ENCODE measurements at regions not wholly inside any gene's neighbourhood (a gene's known extent, or its start where the extent isn't known, plus 50 kb on each side); places are given as distances from the start of the nearest gene placed in this dataset.

DNA sequence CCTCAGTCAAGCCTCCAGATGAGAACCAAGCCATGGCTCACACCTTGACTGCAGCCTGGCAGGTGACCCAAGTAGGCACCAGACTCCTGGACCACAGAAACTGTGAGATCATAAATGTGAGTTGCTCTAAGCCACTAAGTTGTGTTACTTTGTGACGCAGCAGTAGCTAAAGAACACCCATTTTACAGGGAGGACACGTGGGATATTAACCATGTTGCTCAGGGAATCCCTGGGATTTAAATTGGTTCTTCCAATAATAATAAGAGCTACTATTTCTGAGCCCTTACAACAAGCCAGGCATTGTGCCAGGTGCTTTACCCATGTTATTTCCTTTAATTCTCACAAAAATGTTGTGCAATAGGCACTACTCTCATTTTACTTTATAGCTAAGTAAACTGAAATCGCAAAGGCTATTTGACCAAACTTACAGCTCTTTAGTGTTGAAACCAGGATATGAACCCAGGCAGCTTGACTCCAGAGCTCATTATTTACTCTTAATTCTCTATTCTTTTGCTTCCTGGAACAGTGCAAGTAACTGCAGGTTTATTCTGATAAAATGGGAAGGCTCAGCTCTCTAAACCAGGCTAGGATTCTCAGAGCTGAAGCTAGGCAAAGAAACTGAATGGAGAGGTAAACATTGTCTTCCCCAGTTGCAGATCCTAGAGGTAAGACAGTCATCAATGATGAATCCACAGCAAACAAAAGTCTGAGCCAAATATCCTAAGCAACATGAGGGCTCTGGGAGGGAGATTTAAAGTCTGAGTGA is 294.4 kb downstream of the KBTBD8 start:
- Mint-ChIP-seq H3K27me3 (ENCODE audit: unreplicated experiment) (no peaks in the 10 kb centered on the region), H3K4me3 (ENCODE audit: unreplicated experiment) (no peak overlapping the region), H3K27ac (ENCODE audit: unreplicated experiment) (no peak overlapping the region), H3K36me3 (ENCODE audit: unreplicated experiment) (no peaks in the 10 kb centered on the region), H3K9me3 (ENCODE audit: unreplicated experiment) (no peaks in the 10 kb centered on the region), H3K4me1 (ENCODE audit: low read depth, unreplicated experiment) (peaks cover 4% of the 10 kb centered on the region)
- TF ChIP-seq, protein P1, sequence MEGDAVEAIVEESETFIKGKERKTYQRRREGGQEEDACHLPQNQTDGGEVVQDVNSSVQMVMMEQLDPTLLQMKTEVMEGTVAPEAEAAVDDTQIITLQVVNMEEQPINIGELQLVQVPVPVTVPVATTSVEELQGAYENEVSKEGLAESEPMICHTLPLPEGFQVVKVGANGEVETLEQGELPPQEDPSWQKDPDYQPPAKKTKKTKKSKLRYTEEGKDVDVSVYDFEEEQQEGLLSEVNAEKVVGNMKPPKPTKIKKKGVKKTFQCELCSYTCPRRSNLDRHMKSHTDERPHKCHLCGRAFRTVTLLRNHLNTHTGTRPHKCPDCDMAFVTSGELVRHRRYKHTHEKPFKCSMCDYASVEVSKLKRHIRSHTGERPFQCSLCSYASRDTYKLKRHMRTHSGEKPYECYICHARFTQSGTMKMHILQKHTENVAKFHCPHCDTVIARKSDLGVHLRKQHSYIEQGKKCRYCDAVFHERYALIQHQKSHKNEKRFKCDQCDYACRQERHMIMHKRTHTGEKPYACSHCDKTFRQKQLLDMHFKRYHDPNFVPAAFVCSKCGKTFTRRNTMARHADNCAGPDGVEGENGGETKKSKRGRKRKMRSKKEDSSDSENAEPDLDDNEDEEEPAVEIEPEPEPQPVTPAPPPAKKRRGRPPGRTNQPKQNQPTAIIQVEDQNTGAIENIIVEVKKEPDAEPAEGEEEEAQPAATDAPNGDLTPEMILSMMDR (IDR thresholded peaks at IDR 0.05; ENCODE audit: partially characterized antibody, unreplicated experiment), result no peak
- DNase-seq, result no peak

DNA sequence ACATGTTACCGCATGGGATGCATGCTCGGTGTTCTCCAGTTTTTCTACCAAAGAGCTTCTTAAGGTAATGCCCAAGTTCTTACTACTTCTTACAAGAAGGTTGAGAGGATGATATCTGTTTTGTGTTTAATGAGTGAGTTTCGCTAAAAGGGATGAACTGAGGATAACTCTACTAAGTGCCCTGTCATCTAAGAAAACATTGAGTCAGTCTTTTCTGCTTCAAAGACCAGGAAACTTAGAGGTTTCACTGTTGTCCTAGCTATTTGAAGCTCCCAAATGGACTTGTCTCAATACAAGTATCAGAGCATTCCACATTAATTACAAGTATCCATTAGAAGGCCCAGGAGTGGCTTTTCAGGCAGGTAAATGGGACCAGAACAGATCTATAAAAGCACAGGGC is 296.2 kb downstream of the KBTBD8 start:
- peaks cover 4% of the 10 kb centered on the region for H3K4me1 Mint-ChIP-seq (ENCODE audit: low read depth, unreplicated experiment)
- TF ChIP-seq, protein P1 (IDR thresholded peaks at IDR 0.05; ENCODE audit: partially characterized antibody, unreplicated experiment), result no peak
- H3K4me3 Mint-ChIP-seq (ENCODE audit: unreplicated experiment), result no peak overlapping the region
- H3K27ac Mint-ChIP-seq (ENCODE audit: unreplicated experiment), result no peak overlapping the region
- DNase-seq, result no peak
- no peaks in the 10 kb centered on the region for H3K9me3 Mint-ChIP-seq (ENCODE audit: unreplicated experiment)
- no peaks in the 10 kb centered on the region for H3K27me3 Mint-ChIP-seq (ENCODE audit: unreplicated experiment)
- H3K36me3 Mint-ChIP-seq (ENCODE audit: unreplicated experiment), result no peaks in the 10 kb centered on the region

DNA sequence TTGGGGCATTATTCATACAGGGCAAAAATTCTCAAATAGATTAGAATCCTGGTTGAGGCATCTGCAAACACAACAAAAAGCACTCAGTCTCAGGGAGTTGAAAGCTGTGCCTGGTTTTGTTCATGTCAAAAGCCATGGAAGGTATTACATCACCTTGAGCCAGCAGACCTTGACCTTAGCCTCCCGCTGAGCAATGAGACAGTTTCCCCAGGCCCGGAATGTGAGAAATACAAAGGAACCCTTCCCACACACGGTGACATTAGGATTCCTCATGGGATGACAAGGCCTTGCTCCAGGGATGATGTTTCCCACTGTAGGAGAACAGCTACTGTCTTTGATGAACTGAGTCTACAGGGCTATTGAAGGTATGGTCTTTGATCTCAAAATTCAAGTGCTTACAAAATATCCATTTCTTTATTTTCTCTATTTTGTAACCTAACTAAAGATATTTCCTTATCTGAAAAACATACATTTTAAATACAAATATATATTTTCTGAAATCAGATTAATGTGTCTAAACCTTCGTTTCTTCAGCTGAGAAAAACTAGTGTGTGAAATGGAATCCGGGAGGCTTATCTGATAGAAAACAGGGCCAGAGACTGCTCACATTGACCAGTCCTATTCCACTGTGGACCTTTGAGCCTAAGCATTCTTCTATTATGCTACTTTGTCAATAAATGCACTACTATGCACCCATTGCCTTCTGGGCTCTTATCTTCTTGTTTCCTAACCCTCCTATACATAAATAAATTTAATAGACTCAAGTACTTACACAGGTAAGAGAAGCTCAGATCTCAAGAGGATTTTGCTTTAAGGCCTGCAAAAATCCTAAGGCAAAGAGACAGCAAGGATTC is 298.2 kb downstream of the KBTBD8 start:
- H3K27me3 Mint-ChIP-seq (ENCODE audit: unreplicated experiment), result no peaks in the 10 kb centered on the region
- DNase-seq, result no peak
- H3K27ac Mint-ChIP-seq (ENCODE audit: unreplicated experiment), result no peak overlapping the region
- no peaks in the 10 kb centered on the region for H3K4me1 Mint-ChIP-seq (ENCODE audit: low read depth, unreplicated experiment)
- TF ChIP-seq, protein P1 (IDR thresholded peaks at IDR 0.05; ENCODE audit: partially characterized antibody, unreplicated experiment), result no peak
- no peak overlapping the region for H3K4me3 Mint-ChIP-seq (ENCODE audit: unreplicated experiment)
- H3K9me3 Mint-ChIP-seq (ENCODE audit: unreplicated experiment), result no peaks in the 10 kb centered on the region
- no peaks in the 10 kb centered on the region for H3K36me3 Mint-ChIP-seq (ENCODE audit: unreplicated experiment)

DNA sequence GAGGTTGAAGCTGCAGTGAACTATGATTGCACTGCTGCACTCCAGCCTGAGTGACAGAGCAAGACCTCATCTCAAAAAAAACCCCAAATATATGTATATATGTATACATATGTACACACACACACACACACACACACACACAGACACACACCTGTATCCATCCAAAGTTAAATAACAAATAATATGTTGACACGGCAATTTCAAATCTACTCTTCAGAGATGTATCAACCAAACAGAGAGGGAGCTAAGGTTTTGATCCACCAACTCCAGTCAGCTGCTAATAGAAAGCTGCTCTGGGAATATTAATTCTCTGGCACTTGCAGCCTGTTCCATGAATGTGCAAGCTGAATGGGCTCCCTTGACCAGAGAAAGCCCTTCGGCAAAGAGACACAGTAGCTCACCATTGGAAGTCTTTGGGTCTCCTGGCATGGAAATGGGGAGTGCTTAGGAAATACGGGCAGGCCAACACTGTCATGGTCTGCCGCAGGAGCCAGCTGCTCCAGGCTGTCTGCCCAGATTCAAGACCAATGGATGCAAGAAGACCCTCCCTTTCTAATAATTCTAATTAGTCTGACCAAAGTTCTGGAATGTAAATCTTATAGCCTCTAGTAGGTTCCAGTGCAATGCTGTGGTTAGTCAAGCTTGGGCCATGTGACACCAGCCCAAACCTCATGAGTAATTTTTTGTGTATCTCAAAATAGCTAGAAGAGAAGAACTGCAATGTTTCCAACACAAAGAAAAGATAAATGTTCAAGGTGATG is 299.8 kb downstream of the KBTBD8 start:
- no peak for DNase-seq
- H3K4me1 Mint-ChIP-seq (ENCODE audit: low read depth, unreplicated experiment), result no peaks in the 10 kb centered on the region
- H3K27me3 Mint-ChIP-seq (ENCODE audit: unreplicated experiment), result no peaks in the 10 kb centered on the region
- no peak overlapping the region for H3K4me3 Mint-ChIP-seq (ENCODE audit: unreplicated experiment)
- H3K36me3 Mint-ChIP-seq (ENCODE audit: unreplicated experiment), result no peaks in the 10 kb centered on the region
- H3K27ac Mint-ChIP-seq (ENCODE audit: unreplicated experiment), result no peak overlapping the region
- H3K9me3 Mint-ChIP-seq (ENCODE audit: unreplicated experiment), result no peaks in the 10 kb centered on the region
- TF ChIP-seq, protein P1 (IDR thresholded peaks at IDR 0.05; ENCODE audit: partially characterized antibody, unreplicated experiment), result no peak

Data from glutamatergic neuron (in vitro differentiated cells).